Fibroblast of mammary gland (primary cell): ENCODE measurements at regions not wholly inside any gene's neighbourhood (a gene's known extent, or its start where the extent isn't known, plus 50 kb on each side); places are given as distances from the start of the nearest gene placed in this dataset.

Experiments used
- DNase-seq: peaks from one replicate; pipeline ENCODE4 v3.0.0-alpha.2; 2010; ENCODE audit warnings: low read depth
- H3K4me3 ChIP-seq: 2 replicates; pipeline ENCODE4 v1.5.1; 2011; ENCODE audit warnings: low read depth, mild to moderate bottlenecking, low read length, moderate library complexity; ENCODE audit not compliant: control insufficient read depth
- CTCF ChIP-seq: conservative IDR thresholded peaks from 2 replicates; pipeline ENCODE4 v1.5.1; 2011; ENCODE audit warnings: low read depth, low read length, inconsistent platforms; ENCODE audit not compliant: control insufficient read depth, insufficient read depth

GRCh38 chr2:219957820-219958219 lies 330.4 kb downstream of the SLC4A3 start:
- no peak overlapping the region for H3K4me3 ChIP-seq
- TF ChIP-seq CTCF, result no peak
- DNase-seq, result no peak

- no peak for DNase-seq
- no peak overlapping the region for H3K4me3 ChIP-seq
- TF ChIP-seq CTCF, result no peak
Measured at GRCh38 chr2:219958941-219959340, 331.5 kb downstream of the SLC4A3 start.

- no peak overlapping the region for H3K4me3 ChIP-seq
- DNase-seq, result peak; percentile 39
- no peak for TF ChIP-seq CTCF
Measured at GRCh38 chr2:219959471-219959870, 332.0 kb downstream of the SLC4A3 start.

- TF ChIP-seq CTCF, result no peak
- no peak for DNase-seq
- no peak overlapping the region for H3K4me3 ChIP-seq
Measured at GRCh38 chr2:219961947-219962498, 334.6 kb downstream of the SLC4A3 start.

GRCh38 chr2:219962801-219963200 lies 335.4 kb downstream of the SLC4A3 start:
- H3K4me3 ChIP-seq, result no peak overlapping the region
- DNase-seq, result no peak
- TF ChIP-seq CTCF, result no peak

GRCh38 chr2:219965287-219966194 lies 338.1 kb downstream of the SLC4A3 start:
- no peak overlapping the region for H3K4me3 ChIP-seq
- TF ChIP-seq CTCF, result no peak
- no peak for DNase-seq
